AG09309 (cell line): ENCODE measurements at regions not wholly inside any gene's neighbourhood (a gene's known extent, or its start where the extent isn't known, plus 50 kb on each side); places are given as distances from the start of the nearest gene placed in this dataset.

Source experiments
- DNase-seq: peaks from one replicate; pipeline ENCODE4 v3.0.0-alpha.2; 2010; ENCODE audit warnings: low read depth
- H3K4me3 ChIP-seq: 2 replicates; pipeline ENCODE4 v1.5.1; 2011; ENCODE audit warnings: mild to moderate bottlenecking, low read depth, low read length, moderate library complexity; ENCODE audit not compliant: control insufficient read depth
- TF ChIP-seq, protein P1 (sequence below): IDR thresholded peaks from 2 replicates; pipeline ENCODE4 v1.5.1; 2011; ENCODE audit warnings: mild to moderate bottlenecking, low read depth, low read length, inconsistent platforms; ENCODE audit not compliant: insufficient read depth, control insufficient read depth; ENCODE audit errors: missing control alignments

DNA sequence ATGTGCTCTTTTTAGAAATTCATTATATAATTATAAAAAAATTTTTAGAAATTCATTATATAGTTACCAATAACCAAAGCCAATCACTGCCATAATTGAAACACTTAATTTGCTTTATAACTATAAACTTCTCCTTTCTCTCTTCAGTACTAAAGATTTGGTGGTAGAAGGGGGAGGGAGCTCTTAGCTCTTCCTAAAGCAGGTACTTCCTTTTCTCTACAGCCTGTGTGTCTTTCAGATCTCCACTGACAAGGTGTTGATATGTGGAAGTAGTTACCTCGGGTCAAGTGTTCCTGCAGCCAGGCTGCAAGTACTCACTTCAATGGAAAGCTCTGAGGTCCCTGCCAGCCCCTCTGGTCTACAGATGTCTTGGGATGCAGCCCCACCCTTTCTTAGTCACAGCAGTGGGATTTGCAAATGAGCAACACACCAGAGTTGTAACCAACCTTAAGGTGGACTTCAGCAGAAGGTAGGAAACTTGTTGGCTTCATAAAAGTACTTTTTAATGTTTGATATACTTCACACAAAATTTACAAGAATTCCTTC is 690.0 kb downstream of the ARHGAP15 start:
- no peak for DNase-seq
- H3K4me3 ChIP-seq: no peak overlapping the region
- TF ChIP-seq, protein P1, sequence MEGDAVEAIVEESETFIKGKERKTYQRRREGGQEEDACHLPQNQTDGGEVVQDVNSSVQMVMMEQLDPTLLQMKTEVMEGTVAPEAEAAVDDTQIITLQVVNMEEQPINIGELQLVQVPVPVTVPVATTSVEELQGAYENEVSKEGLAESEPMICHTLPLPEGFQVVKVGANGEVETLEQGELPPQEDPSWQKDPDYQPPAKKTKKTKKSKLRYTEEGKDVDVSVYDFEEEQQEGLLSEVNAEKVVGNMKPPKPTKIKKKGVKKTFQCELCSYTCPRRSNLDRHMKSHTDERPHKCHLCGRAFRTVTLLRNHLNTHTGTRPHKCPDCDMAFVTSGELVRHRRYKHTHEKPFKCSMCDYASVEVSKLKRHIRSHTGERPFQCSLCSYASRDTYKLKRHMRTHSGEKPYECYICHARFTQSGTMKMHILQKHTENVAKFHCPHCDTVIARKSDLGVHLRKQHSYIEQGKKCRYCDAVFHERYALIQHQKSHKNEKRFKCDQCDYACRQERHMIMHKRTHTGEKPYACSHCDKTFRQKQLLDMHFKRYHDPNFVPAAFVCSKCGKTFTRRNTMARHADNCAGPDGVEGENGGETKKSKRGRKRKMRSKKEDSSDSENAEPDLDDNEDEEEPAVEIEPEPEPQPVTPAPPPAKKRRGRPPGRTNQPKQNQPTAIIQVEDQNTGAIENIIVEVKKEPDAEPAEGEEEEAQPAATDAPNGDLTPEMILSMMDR: no peak
